ENCODE measurements at regions not wholly inside any gene's neighbourhood (a gene's known extent, or its start where the extent isn't known, plus 50 kb on each side); places are given as distances from the start of the nearest gene placed in this dataset.

DNA sequence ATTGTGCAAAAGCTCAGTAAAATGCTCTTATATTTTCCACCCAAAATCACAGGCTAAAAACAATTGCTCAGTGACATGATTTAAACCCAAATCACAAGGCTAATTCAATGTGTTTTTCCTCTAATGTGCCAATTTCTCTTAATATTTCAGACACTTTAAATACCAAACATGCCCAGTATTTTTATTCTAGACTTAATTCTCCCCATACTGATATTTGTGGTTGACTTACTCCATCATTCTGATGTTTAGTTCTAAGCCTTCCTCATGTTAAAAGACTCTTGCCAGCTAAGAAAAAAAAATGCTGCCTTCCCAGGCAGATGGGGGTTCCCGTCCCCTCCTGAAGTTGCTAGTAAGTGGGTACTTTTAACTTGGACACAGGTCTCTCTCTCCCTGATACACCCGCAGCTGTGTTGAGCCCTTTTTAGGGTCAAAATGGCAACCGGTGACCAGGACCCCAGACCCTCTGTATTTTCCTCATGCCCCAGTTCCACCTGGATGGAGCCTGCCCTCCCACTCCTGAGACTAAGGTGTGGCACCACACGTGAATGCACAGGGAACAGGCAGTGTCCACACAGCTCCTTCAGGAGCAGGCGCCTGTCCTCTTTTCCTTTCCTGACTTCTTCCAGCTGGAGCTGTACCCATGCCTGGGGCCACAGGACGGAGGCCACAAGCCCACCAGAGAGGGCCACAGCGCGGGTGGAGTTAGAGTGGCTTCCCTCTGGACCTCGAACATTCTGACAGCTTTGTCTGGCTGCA is 118.9 kb downstream of the RIPK4 start:
- Histone ChIP-seq H3K56ac (replicated peaks; ENCODE audit: insufficient read length, low read depth, low read length) (no peak overlapping the region), H3K9me3 (ENCODE audit: insufficient read depth in 2 of 2, low read depth in 1 of 2, low read length in 1 of 2) (no peaks in the 10 kb centered on the region), H3K14ac (ENCODE audit: insufficient read length) (no peak overlapping the region), H3K27ac (ENCODE audit: low read depth, low read length) (no peak overlapping the region), H3K18ac (ENCODE audit: extremely low read depth, low read length) (no peak overlapping the region), H3K23ac (ENCODE audit: insufficient read length) (no peak overlapping the region), H3K23me2 (ENCODE audit: low read depth, low read length) (no peaks in the 10 kb centered on the region), H4K8ac (ENCODE audit: extremely low read depth, insufficient read depth, low read length) (no peak overlapping the region), H2BK20ac (ENCODE audit: low read length) (no peak overlapping the region), H2BK12ac (ENCODE audit: low read depth, low read length) (no peak overlapping the region), H3K4me3 (ENCODE audit: extremely low read depth in 1 of 4, insufficient read depth in 2 of 4, low read depth in 3 of 4, low read length in 4 of 4) (no peak overlapping the region), H3K79me1 (ENCODE audit: low read depth, low read length) (no peaks in the 10 kb centered on the region), H4K91ac (replicated peaks; ENCODE audit: insufficient read length, low read length) (no peak overlapping the region), H3K4me2 (ENCODE audit: insufficient read depth in 1 of 2, low read depth in 2 of 2, low read length in 2 of 2) (no peak overlapping the region), H2AK5ac (ENCODE audit: low read depth, low read length) (no peak overlapping the region), H3K79me2 (ENCODE audit: control insufficient read depth in 1 of 2, insufficient read depth in 2 of 2, low read length in 2 of 2) (no peaks in the 10 kb centered on the region), H3K27me3 (replicated peaks in 1 of 4; ENCODE audit: control insufficient read depth in 3 of 4, extremely low read depth in 1 of 4, insufficient read depth in 3 of 4, low read length in 3 of 4) (no peaks in the 10 kb centered on the region), H4K20me1 (replicated peaks in 1 of 2; ENCODE audit: control insufficient read depth in 1 of 2, insufficient read depth in 2 of 2, low read length in 2 of 2) (no peaks in the 10 kb centered on the region), H2BK5ac (ENCODE audit: low read depth, low read length) (no peak overlapping the region), H3K4ac (replicated peaks; ENCODE audit: insufficient read length, low read depth, low read length) (no peak overlapping the region), H3K36me3 (ENCODE audit: control insufficient read depth in 2 of 4, insufficient read depth in 4 of 4, low read length in 3 of 4) (no peaks in the 10 kb centered on the region), H2AFZ (ENCODE audit: low read length) (no peak overlapping the region), H4K5ac (ENCODE audit: insufficient read length, low read depth, low read length) (no peak overlapping the region), H2BK15ac (ENCODE audit: low read length) (no peak overlapping the region), H2BK120ac (replicated peaks; ENCODE audit: low read depth, low read length) (no peak overlapping the region), H3K4me1 (replicated peaks in 1 of 4; ENCODE audit: control insufficient read depth in 3 of 4, insufficient read depth in 4 of 4, low read length in 3 of 4) (no peaks in the 10 kb centered on the region), H3K9ac (replicated peaks in 1 of 4; ENCODE audit: extremely low read depth in 1 of 4, low read depth in 3 of 4, low read length in 3 of 4) (no peak overlapping the region)
- FAIRE-seq (no peak), DNase-seq (ENCODE audit: low read depth in 1 of 2, low spot score in 2 of 2) (no peak)
- ChIA-PET CTCF (ENCODE audit: partially characterized antibody) (interaction anchor here (0.7 to 1.6 kb wide), 6 partner anchors 8 to 129 kb away, joined by 3 to 7 read pairs (median 3); no protein-coding TSS in a partner anchor), POLR2A (ENCODE audit: partially characterized antibody) (no interaction called here)
- WGBS, 2 experiments (ENCODE audit: extremely low coverage in 1 of 2, insufficient coverage in 1 of 2, insufficient read length in 1 of 2, insufficient replicate concordance in 2 of 2, low coverage in 1 of 2, low lambda C conversion rate in 2 of 2, missing lambda C conversion rate in 1 of 2): 91% methylated on average over 8 of the region's 9 CpGs; no CpG with 5 or more reads in 1 of the 2 experiments
- TF ChIP-seq SP1 (IDR thresholded peaks at IDR 0.05; ENCODE audit: low read depth, low read length) (no peak), USF2 (IDR thresholded peaks at IDR 0.05; ENCODE audit: low read length) (no peak), TBP (IDR thresholded peaks at IDR 0.05; ENCODE audit: low read depth, low read length) (no peak), HDAC6 (IDR thresholded peaks at IDR 0.05; ENCODE audit: low read depth, low read length) (no peak), BRCA1 (IDR thresholded peaks at IDR 0.05; ENCODE audit: low read depth, low read length) (no peak), CTBP2 (IDR thresholded peaks at IDR 0.05; ENCODE audit: borderline replicate concordance, insufficient read depth, insufficient read length, low read length) (no peak), PHF8 (conservative IDR thresholded peaks at IDR 0.05; ENCODE audit: low read depth, low read length) (no peak), KDM1A (IDR thresholded peaks at IDR 0.05; ENCODE audit: borderline replicate concordance, low read length) (no peak), GABPA (IDR thresholded peaks at IDR 0.05; ENCODE audit: borderline replicate concordance, insufficient read depth, low read length) (no peak), SIN3A (conservative IDR thresholded peaks at IDR 0.05 in 1 of 2, IDR thresholded peaks at IDR 0.05 in 1 of 2; ENCODE audit: low read depth in 1 of 2, low read length in 2 of 2) (no peak), TEAD4 (IDR thresholded peaks at IDR 0.05; ENCODE audit: low read depth, low read length) (no peak)
- TF ChIP-seq, protein P1, sequence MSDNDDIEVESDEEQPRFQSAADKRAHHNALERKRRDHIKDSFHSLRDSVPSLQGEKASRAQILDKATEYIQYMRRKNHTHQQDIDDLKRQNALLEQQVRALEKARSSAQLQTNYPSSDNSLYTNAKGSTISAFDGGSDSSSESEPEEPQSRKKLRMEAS (IDR thresholded peaks at IDR 0.05): no peak

Measured in H1 (cell line).